HG02763 (cell line): ENCODE measurements at regions not wholly inside any gene's neighbourhood (a gene's known extent, or its start where the extent isn't known, plus 50 kb on each side); places are given as distances from the start of the nearest gene placed in this dataset.
"Not testable (repeated sequence)": the region's sequence is repeated elsewhere in the genome, so short reads cannot be mapped to it uniquely, and the experiment has no call there.

Source experiments
- ATAC-seq: cut with Tn5 transposase; IDR thresholded peaks from one replicate; pipeline ENCODE4 v1.9.1; 2021; ENCODE audit warnings: mild to moderate bottlenecking, moderate library complexity; ENCODE audit not compliant: unreplicated experiment

DNA sequence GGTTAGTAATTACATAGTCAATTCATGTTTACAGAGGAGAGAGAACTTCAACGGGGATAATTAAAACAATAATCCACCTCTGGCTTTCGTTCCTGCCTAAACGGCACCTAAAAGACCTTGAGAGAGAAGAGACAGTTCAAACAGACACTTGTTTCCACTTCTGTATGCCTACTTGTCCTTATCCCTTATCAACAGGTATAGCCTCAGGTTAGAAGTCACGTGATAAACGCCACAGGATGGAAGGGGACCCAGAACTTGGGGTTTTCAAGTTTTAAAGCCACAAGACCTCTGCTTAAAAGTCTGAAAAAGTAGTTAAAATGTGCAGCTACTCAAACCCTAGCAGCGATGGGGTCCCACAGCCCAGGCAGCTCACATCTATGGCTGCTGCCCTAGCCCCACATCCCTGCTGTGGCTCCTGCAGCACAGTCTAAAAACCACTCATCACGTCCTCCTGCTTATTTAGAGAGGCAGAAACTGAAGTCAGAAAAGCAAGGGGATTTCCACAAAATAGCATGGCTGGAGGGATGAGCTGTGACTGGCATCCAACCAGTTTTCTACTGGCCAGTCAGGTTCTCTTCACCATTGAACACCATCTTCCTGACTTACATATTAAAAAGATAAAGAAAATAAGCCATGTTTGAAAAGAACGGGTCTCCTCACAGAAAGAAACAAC lies 51.2 kb upstream of the SEC16B start:
- no peak for ATAC-seq

DNA sequence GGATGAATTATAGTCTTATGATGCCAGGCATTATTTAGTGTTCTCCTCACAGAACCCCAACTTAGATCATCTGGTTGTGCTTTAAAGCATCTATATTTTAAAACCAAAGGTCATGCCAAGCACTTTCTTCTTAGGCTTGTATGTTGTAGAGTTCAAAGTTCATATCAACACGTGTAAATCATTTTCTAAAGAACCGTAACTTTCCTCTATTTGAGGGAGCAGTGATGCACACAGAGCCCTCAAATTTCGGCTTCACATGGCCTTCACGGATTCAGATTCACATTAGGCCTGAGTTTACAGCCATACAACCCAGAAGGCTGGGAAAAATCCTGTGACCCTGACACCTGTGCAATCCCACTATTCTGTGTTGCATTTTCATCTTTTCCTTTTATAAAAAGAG lies 52.1 kb upstream of the SEC16B start:
- no peak for ATAC-seq

DNA sequence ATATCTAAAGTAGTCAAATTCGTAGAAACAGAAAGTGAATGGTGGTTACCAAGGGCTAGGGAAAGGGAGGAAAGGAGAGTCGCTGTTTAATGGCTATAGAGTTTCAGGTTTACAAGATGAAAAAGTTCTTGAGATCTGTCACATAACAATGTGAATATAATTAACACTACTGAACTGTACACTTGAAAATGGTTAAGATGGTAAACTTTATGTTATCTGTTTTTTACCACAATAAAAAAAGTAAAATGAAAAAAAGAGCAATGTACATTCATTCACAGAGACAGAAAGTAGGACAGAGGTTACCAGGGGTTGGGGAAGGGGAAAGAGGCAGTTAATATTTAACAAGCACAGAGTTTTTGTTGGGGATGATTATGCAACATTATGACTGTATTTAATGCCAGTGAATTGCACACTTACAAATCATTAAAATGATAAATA lies 53.3 kb upstream of the SEC16B start:
- no peak for ATAC-seq

DNA sequence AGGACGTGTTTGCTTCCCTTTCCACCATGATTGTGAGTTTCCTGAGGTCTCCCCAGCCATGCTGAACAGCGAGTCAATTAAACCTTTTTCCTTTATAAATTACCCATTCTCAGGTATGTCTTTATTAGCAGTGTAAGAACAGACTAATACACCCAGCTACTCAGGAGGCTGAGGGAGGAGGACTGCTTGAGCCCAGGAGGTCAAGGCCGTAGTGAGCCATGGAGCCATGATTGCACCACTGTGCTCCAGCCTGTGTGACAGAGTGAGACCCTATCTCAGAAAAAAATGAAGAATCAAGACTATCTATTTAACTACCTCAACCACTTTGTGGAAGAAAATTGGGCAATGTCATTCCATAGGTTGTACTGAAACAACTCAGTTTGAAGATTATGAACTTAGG lies 54.6 kb upstream of the SEC16B start:
- ATAC-seq, result no peak

DNA sequence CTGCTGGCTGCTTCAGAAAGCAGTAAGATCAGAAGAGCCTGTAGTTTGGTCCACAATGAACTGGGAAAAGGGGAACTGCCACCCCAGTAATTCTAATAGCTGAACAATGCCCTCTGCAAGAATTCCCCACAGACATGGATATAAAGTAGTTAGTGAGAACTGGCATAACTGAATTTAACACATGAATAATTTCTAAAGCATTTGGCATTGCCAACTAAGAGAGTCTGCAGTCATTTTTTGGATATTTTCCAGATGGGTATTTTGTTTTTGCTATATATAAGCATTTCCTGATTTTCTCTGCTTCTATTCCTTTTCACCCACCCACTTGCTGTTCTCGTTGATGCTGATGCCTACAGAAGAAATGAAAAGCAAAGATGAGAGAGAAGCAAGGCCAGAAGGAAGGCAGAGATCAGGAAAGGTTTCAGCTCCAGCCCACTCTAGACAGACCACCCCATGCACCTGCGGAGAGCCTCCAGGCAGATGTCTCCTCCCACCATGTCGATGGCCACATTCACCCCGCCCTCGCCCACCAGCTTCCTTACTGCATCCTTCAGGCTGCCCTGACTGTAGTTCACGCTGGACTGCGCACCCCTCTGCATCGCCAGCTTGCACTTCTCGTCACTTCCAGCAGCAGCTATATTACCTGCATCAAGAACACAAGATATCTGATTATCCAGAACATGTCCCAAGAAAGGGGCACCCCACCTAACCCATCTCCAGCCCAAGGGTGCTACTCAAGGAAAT lies 55.9 kb upstream of the SEC16B start:
- no peak for ATAC-seq

DNA sequence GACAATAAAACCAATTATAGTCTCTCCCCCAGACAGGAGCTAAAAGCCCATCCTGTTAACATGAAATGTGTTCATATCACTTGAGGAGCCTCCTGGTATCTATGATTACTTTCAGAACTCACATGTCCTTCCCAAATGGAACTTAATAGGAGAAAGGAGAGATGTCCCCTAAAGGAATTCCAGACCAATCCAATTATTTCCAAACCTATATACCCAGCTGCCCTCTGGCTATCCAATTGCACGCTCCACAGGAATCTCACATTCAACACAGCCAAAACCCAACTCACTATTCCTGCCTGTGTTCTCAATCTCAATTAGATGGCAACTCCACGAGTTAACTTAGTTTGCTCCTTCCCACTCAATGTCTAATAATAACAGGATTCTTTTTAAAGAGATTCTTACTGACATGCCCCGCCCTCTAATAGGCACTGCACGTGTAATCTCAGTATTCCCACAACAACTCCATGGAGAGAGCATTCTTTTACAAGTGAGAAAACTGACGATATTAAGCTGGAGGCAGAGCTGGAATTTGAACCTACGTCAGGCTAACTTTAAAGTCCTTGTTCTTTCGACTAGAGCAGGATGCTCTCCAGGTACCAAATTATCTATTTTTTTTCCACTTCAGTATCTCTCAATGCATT lies 59.1 kb upstream of the SEC16B start:
- no peak for ATAC-seq

DNA sequence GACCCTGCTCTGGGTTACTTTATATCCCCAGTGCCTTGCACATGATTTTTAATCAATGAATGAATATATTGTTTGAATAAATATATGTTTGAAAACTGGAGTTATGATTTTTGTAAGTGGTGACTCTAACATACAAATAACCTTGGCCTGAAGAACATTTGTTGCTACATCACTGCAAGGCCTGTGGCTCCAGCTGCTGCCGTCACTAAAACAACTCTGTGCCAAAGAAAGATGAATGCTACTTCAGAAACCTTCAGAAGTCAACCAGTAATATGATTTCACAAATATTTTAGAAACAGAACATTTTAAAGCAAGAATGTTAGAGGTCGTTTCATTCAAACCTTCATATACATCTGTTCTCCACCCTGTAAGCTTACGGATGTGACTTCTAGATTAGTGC lies 60.6 kb upstream of the SEC16B start:
- ATAC-seq, result no peak

DNA sequence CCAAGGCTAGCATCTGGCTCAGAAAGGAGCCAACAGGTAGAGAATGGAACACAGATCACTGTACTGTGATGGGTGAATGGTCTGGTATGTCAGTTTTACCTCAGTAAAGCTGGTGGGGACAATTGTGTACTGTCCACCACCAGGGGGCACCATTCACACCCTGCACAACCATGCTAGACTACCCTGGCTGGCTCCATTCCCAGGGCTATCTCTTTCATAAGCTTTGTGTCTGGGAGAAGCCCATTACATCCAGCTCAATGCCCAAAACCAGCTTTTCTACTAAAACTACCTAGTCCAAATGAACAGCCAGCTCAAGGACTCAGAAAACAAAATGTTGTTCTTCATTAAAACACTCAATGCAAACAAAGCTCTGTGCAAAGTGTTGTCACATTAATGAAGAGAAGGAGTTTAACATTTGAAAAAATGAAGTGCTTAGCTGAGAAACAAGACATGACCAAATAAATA lies 62.0 kb upstream of the RASAL2 start:
- ATAC-seq, result peak; percentile 94

DNA sequence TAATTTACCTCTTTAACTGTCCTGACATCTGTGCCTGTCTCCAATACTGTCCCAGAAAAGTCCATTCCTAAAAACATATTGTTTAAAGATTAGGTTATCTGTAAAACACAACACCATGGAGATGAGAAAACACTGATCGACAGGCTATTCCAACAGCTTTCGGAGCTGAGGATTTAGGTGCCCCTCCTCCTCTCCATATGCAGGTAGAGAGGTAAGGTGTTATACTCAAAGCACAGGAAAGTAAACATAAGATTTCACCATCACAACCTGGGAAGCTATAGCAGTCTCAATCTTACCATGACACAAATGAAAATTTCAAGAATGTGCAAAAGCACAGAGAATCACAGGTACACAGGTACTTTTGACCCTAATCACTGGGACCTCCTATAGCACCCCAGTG lies 60.9 kb upstream of the RASAL2 start:
- ATAC-seq, result no peak

DNA sequence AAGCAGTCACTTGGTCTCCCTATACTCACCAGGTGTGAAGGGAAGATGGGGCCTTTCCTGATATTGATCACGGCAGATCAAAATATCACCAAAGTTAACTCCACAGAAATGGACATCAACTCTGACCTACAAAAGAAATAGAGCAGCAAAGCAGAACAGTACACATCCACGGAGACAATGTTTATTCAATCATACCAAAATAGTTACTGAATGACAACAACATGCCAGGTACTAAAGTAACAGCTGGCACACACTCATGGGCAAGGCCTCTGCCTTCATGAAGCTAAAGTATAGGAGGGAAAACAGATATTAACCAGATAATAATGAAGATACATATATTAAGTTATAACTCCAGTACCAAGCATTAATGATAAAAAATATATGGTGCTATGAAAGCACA lies 59.2 kb upstream of the RASAL2 start:
- ATAC-seq, result no peak

DNA sequence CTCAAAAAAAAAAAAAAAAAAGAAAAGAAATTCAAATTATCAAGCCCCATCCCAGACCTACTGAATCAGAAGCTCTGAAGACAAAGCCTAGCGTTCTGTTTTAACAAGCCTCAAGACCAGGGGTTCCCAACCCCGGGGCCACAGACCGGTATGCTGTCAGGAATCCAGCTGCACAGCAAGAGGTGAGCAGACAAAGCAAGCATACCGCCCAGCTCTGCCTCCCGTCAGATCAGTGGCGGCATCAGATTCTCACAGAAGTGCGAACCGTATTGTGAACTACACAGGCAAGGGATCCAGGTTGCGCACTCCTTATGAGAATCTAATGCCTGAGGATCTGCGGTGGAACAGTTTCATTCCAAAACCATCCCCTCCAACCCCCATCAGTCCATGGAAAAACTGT lies 57.8 kb upstream of the RASAL2 start:
- ATAC-seq, result no peak

DNA sequence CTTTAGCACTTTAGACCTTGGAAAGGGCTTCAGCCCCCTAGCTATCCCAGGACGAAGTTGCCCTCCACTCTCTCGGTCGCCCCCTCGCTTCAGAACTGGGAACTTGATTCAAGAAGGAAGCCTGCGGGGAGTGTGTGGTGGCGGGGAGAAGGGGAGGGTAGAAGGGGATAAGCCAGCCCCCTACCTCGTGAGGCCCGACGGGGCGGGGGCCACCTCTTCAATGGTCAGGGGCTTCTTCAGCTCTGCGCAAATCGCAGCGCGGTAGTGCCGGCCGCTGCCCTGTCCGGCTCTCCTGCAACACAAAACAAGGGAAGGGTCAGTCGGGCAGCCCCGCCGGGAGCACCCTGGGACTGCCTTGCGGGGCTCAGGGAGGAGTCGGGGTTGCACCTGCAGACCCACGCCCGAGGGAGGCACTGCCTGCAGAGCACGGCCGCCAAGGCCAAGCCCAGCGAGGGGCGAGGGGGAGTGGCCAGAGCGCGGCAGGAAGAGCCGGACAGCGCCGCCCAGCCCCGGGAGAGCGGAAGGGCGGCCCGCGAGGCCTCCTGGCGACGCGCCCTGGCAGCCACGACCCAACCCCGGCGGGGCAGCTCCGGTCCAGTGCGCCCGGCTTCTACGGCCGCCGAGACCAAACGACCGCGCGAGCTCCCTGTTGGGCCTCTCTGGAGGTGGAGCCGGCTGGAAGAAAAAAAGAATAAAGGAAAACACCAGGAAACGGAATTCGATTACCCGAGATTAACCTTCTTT lies 56.2 kb upstream of the RASAL2 start:
- no peak for ATAC-seq

DNA sequence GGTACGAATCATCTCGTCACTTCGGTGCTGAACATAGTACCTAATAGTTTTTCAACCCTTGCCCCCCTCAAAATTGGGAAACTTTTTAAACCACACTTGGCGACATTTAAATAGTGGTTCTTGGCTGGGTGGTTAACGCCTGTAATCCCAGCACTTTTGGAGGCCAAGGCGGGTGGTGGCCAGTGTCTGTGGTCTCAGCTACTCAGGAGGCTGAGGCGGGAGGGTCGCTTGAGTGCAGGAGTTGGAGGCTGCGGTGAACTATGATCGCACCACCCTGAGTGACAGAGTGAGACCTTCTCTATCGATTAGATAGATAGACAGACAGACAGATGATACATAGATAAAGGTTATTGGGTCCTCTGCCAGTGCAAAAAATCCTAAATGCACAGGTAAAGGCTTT lies 55.5 kb upstream of the RASAL2 start:
- ATAC-seq, result no peak

DNA sequence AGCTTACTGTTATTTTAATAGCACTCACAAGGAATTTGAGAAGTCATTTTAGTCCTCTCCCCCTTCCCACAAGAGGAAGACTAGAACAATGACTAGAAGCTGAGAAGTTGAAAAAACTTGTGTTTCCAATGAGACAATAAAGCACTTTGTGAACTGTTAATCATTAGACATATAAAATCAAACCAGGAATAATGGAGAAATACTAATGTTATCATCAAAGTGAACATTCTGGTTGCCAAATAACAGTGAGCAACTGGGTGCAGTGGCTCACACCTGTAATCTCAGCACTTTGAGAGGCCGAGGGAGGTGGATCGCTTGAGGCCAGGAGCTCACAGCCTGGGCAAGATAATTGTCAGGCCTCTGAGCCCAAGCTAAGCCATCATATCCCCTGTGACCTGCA lies 54.0 kb upstream of the RASAL2 start:
- no peak for ATAC-seq

DNA sequence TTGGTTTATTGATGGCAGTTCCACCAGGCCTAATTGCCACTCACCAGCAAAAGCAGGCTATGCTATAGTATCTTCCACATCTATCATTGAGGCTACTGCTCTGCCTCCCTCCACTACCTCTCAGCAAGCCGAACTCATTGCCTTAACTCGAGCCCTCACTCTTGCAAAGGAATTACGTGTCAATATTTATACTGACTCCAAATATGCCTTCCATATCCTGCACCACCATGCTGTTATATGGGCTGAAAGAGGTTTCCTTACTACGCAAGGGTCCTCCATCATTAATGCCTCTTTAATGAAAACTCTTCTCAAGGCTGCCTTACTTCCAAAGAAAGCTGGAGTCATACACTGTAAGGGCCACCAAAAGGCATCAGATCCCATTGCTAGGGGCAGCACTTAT lies 50.0 kb upstream of the RASAL2 start:
- not testable (repeated sequence) for ATAC-seq
